ENCODE measurements at regions not wholly inside any gene's neighbourhood (a gene's known extent, or its start where the extent isn't known, plus 50 kb on each side); places are given as distances from the start of the nearest gene placed in this dataset.

GRCh38 chr5:88401228-88401627 lies 132.6 kb upstream of the TMEM161B start:
- Histone ChIP-seq H4K20me1 (ENCODE audit: insufficient read depth) (no peaks in the 10 kb centered on the region), H3K27ac (ENCODE audit: low read depth, low read length) (no peak overlapping the region), H3K79me2 (ENCODE audit: insufficient read depth, low read length) (no peaks in the 10 kb centered on the region), H3K4me2 (ENCODE audit: low read length) (no peak overlapping the region), H2AFZ (ENCODE audit: low read depth, low read length, poor library complexity, severe bottlenecking) (no peak overlapping the region), H3K4me3 (replicated peaks in 1 of 2; ENCODE audit: low read depth in 1 of 2, low read length in 2 of 2) (no peak overlapping the region), H3K27me3 (ENCODE audit: insufficient read depth, low read length) (no peaks in the 10 kb centered on the region), H3K9me2 (ENCODE audit: insufficient read depth) (no peaks in the 10 kb centered on the region), H3K36me3 (ENCODE audit: control insufficient read depth in 1 of 2, insufficient read depth in 2 of 2, low read length in 2 of 2) (no peaks in the 10 kb centered on the region), H3K9ac (ENCODE audit: low read length) (no peak overlapping the region), H3K9me3 (ENCODE audit: control insufficient read depth in 1 of 2, insufficient read depth in 1 of 2, low read depth in 1 of 2, low read length in 2 of 2) (no peaks in the 10 kb centered on the region), H3K4me1 (ENCODE audit: control insufficient read depth in 1 of 2, insufficient read depth in 2 of 2, low read length in 2 of 2) (no peaks in the 10 kb centered on the region)
- ChIA-PET POLR2A (no interaction called here), CTCF (no interaction called here), RAD21 (ENCODE audit: low non-redundant PET in 1 of 2, low total read pairs in 2 of 2, uncharacterized antibody in 2 of 2, unreplicated experiment in 2 of 2) (no interaction called here)
- TF ChIP-seq SRF (IDR thresholded peaks at IDR 0.05; ENCODE audit: low read depth) (no peak), MAX (IDR thresholded peaks at IDR 0.05) (no peak), FOSL1 (IDR thresholded peaks at IDR 0.05; ENCODE audit: low read depth) (no peak), SP1 (IDR thresholded peaks at IDR 0.05; ENCODE audit: low read depth) (no peak), ZFX (IDR thresholded peaks at IDR 0.05) (no peak), ZNF274 (IDR thresholded peaks at IDR 0.05; ENCODE audit: low read depth, low read length) (no peak), RAD21 (IDR thresholded peaks at IDR 0.05; ENCODE audit: low read depth) (no peak), SIN3A (IDR thresholded peaks at IDR 0.05; ENCODE audit: low read depth) (no peak), TCF7L2 (IDR thresholded peaks at IDR 0.05; ENCODE audit: borderline replicate concordance, extremely low read depth, insufficient read depth, insufficient read length) (no peak), POLR2AphosphoS5 (IDR thresholded peaks at IDR 0.05; ENCODE audit: low read depth, low read length) (no peak), YY1 (IDR thresholded peaks at IDR 0.05; ENCODE audit: extremely low read depth, insufficient replicate concordance, low read depth, low read length) (no peak), EZH2phosphoT487 (IDR thresholded peaks at IDR 0.05; ENCODE audit: borderline replicate concordance) (no peak), CBX3 (IDR thresholded peaks at IDR 0.05; ENCODE audit: low read depth) (no peak), EGR1 (IDR thresholded peaks at IDR 0.05; ENCODE audit: low read depth) (no peak), JUND (IDR thresholded peaks at IDR 0.05) (no peak), ELF1 (IDR thresholded peaks at IDR 0.05; ENCODE audit: borderline replicate concordance, low read depth) (no peak), CEBPB (IDR thresholded peaks at IDR 0.05; ENCODE audit: low read depth) (no peak)
- TF ChIP-seq, protein P1, sequence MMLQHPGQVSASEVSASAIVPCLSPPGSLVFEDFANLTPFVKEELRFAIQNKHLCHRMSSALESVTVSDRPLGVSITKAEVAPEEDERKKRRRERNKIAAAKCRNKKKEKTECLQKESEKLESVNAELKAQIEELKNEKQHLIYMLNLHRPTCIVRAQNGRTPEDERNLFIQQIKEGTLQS (IDR thresholded peaks at IDR 0.05): no peak
- TF ChIP-seq, protein P2, sequence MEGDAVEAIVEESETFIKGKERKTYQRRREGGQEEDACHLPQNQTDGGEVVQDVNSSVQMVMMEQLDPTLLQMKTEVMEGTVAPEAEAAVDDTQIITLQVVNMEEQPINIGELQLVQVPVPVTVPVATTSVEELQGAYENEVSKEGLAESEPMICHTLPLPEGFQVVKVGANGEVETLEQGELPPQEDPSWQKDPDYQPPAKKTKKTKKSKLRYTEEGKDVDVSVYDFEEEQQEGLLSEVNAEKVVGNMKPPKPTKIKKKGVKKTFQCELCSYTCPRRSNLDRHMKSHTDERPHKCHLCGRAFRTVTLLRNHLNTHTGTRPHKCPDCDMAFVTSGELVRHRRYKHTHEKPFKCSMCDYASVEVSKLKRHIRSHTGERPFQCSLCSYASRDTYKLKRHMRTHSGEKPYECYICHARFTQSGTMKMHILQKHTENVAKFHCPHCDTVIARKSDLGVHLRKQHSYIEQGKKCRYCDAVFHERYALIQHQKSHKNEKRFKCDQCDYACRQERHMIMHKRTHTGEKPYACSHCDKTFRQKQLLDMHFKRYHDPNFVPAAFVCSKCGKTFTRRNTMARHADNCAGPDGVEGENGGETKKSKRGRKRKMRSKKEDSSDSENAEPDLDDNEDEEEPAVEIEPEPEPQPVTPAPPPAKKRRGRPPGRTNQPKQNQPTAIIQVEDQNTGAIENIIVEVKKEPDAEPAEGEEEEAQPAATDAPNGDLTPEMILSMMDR (IDR thresholded peaks at IDR 0.05 in 2 of 3, conservative IDR thresholded peaks at IDR 0.05 in 1 of 3; ENCODE audit: borderline replicate concordance in 1 of 3, insufficient read depth in 1 of 3, low read depth in 2 of 3, low read length in 2 of 3): no peak
- TF ChIP-seq, protein P3, sequence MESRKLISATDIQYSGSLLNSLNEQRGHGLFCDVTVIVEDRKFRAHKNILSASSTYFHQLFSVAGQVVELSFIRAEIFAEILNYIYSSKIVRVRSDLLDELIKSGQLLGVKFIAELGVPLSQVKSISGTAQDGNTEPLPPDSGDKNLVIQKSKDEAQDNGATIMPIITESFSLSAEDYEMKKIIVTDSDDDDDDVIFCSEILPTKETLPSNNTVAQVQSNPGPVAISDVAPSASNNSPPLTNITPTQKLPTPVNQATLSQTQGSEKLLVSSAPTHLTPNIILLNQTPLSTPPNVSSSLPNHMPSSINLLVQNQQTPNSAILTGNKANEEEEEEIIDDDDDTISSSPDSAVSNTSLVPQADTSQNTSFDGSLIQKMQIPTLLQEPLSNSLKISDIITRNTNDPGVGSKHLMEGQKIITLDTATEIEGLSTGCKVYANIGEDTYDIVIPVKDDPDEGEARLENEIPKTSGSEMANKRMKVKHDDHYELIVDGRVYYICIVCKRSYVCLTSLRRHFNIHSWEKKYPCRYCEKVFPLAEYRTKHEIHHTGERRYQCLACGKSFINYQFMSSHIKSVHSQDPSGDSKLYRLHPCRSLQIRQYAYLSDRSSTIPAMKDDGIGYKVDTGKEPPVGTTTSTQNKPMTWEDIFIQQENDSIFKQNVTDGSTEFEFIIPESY (IDR thresholded peaks at IDR 0.05; ENCODE audit: extremely low read depth, insufficient replicate concordance, low read length): no peak
- BruUV-seq (replicated peaks): no TSS peak
- DNase-seq (ENCODE audit: low read depth, low spot score): no peak
- intact Hi-C loops (cut with micrococcal nuclease): no loop called here
- no peak for ATAC-seq
